ENCODE measurements at regions not wholly inside any gene's neighbourhood (a gene's known extent, or its start where the extent isn't known, plus 50 kb on each side); places are given as distances from the start of the nearest gene placed in this dataset.

GRCh38 chr6:30396833-30397479, 52.0 kb downstream of the RPP21 start:
- DNase-seq, result peak; percentile 22 to 91

DNA sequence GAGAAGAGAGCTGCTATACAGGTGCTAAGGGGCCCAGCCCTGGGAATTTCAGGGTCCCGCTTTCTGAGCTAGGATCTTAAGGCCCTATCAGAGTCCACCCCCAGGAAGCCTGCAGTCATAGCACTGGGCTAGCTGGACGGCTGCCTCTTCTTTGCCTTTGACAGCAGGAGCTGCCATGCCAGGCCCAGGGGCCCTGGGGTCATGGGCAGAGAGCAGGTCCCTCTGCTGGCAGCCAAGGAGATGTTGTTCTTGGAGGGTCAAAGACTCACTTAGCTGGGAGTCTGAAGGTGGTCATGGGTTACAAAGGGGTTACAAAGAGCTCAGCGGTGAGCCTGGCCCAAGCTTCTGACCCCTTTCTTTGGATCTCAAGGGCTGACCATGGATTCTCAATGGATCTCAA, 52.7 kb downstream of the RPP21 start:
- peak in 1 of 2 experiments; percentile 9 for DNase-seq

- no peak for DNase-seq
Measured at GRCh38 chr6:30399390-30400058, 54.6 kb downstream of the RPP21 start.

DNA sequence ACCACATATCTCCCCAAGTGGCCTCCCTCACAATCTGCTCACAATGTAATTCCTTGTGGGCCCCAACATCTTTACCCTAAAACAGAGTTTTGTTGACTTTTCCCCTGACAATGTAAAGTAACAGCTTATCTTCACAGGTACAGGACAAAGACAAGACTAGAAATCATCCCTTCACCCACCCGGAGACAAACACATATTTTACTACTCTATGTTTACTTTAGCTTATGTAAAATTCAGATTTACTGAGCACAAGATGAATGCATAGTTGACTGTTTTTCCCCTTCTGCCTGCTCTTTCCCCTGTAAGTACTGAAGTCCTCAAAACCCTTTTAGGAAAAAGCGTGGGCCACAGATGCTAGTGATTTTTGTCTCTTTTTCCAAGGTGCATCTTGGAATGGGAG, 61.0 kb downstream of the RPP21 start:
- peak in 1 of 2 experiments; percentile 13 for DNase-seq

DNA sequence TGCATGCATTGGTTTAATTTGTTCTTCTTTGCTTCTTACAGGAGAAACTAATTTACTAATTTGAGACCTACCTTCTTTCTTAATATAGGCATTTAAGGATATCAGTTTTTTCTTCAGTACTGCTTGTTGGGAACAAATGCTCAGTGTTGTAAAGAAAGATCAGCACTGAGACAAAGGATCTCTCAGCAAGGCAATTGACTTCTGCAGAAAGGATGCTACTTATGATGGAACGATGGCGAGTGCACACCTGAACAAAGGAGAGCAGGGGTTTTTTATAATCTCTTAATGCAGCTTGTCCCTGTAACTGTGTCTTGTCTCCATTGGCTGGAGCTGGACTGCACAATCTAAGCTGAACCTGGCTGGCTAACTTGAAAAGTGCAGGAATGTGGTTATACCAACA, 64.2 kb downstream of the RPP21 start:
- no peak for DNase-seq

- DNase-seq, result peak; percentile 62 to 77
Measured at GRCh38 chr6:30411515-30412207, 66.7 kb downstream of the RPP21 start.

GRCh38 chr6:30418448-30418847, 70.9 kb upstream of the HLA-E start:
- DNase-seq, result no peak

DNA sequence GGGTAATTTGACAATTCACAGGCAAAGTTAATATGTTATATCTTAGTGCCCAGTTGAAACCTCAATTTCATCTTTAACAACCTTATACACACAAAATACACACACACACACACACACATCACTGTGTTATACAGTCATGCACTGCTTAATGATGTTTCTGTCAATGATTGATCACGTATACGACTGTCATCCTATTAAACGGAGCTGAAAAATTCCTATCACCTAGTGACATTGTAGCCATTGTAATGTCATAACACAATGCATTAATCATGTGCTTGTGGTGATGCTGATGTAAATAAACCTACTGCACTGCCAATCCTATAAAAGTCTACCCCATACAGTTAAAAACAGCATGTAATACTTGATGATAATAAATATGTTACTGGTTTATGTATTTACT, 64.8 kb upstream of the HLA-E start:
- no peak for DNase-seq
